Bone marrow (tissue), 2 donors: ENCODE measurements at regions not wholly inside any gene's neighbourhood (a gene's known extent, or its start where the extent isn't known, plus 50 kb on each side); places are given as distances from the start of the nearest gene placed in this dataset.
"Not testable (repeated sequence)": the region's sequence is repeated elsewhere in the genome, so short reads cannot be mapped to it uniquely, and the experiment has no call there.

Experiments used
- DNase-seq, 2 donors: peaks; one replicate each; lab custom pipeline; 2025; lab: John Stamatoyannopoulos, UW

- no peak for DNase-seq
Measured at GRCh38 chr16:60810250-60810649, 1226.0 kb downstream of the CDH8 start.

DNA sequence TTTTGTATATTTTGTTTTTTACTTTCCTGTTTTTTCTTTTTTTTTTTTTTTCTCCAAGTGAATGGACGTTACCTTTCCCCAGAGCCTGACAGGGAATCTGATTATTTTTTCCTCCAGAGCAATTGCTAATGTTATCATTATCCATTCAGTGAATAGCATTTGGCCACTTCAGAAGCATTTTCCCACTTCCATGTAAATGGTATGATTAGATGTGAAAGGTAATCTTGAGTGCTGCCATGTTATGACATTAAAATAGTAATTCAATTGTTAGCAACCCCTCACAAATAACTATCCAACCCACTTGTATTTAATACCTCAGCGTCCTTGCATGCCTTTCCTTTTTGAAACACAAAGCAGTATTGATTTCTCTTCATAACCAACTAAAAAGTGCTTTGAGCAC lies 1243.8 kb downstream of the CDH8 start:
- no peak for DNase-seq

GRCh38 chr16:60788631-60789030 lies 1247.6 kb downstream of the CDH8 start:
- no peak for DNase-seq

- DNase-seq = no peak
Measured at GRCh38 chr16:60776281-60776680, 1260.0 kb downstream of the CDH8 start.

- DNase-seq = no peak
Measured at GRCh38 chr16:60771138-60771537, 1265.1 kb downstream of the CDH8 start.

DNA sequence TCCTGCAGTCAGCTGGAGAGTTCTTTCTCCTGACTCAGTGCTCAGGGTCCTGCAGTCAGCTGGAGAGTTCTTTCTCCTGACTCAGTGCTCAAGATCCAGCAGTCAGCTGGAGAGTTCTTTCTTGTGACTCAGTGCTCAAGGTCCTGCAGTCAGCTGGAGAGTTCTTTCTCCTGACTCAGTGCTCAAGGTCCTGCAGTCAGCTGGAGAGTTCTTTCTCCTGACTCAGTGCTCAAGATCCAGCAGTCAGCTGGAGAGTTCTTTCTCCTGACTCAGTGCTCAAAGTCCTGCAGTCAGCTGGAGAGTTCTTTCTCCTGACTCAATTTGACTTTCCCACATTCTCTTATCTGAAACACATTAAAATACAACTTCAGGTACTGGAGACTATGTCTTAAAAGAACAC lies 1265.9 kb downstream of the CDH8 start:
- DNase-seq = not testable (repeated sequence)

DNA sequence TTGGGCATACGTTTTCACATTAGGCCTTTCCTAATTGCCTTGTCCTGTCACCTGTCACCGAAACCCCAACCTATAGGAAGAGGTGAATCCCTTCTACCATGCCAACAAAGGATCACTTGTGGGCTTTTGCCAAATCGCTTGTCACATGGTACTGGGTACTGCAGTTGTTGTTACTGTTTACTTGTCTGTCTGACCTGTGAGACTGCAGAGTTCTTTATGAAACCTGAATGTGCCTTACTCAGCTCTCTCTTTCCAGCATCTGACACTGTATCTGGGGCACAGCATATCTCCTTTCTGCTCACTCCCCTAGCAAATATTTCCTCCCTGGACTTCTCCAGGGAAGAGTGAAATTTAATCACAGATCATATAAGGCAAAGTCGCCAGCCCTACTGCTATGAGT lies 1272.4 kb downstream of the CDH8 start:
- no peak for DNase-seq

DNA sequence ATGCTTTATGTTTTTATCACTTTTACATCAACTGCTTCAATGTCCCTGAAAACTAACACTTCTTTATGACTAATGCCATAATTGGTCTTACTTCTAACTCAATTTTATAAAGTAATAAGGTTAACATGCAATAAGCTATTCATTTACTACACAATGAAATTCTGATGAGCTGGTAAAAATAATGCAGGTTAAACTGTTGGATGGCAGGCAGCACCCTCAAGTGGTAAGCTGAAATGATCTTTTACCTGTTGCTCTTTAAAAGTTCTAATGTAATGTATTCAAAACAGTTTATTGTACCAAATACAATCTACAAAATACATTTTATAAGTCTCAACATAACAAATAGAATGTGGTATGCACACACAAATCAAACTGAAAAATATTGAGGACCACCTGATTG lies 1280.3 kb downstream of the CDH8 start:
- no peak for DNase-seq

DNA sequence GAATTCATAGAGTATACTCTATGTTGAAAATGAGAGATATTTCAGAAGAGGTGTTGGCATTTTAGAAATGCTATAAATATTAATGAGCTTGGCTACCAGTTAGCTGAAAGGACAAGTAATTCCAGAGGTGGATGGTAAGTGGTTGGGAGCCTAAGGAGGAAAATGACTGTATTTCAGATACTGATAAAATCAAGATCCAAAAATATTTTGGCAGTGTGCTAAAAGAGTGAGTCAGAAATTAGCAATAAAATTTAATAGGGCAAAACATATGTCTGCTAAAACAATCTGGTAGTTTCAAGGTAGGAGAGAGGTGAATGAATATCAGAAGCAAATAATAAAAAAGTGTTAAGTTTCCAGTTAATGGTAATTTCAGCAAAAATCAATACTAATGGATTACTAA lies 1287.9 kb downstream of the CDH8 start:
- no peak for DNase-seq

DNA sequence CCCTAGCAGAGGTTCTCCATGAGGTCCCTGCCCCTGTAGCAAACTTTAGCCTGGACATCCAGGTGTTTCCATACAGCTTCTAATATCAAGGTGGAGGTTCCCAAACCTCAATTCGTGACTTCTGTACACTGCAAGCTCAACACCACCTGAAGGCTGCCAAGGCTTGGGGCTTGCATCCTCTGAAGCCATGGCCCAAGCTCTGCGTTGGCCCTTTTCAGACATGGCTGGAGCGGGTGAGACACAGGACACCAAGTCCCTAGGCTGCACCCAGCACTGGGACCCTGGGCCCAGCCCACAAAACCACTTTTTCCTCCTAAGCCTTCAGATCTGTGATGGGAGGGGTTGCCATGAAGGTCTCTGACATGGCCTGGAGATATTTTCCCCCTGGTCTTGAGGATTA lies 1292.0 kb downstream of the CDH8 start:
- DNase-seq = no peak

DNA sequence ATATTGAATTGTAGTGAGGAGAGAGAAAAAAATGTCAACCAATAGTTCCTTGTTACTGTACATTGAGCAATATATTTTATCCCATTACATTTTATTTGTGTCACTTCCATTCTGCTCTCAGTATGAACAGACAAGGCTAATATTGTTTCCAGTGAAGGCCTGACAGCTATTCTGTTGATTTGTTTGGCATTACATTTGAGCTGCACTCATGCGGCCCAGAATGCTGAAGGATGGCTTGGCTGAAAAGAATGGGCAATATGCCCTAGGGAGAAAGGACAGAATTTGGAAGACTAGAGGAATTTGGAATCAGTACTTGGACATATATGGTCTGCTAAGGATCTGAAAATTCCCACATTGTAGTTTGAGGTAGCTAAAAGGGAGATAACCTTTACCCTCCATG lies 1294.4 kb downstream of the CDH8 start:
- DNase-seq = no peak

DNA sequence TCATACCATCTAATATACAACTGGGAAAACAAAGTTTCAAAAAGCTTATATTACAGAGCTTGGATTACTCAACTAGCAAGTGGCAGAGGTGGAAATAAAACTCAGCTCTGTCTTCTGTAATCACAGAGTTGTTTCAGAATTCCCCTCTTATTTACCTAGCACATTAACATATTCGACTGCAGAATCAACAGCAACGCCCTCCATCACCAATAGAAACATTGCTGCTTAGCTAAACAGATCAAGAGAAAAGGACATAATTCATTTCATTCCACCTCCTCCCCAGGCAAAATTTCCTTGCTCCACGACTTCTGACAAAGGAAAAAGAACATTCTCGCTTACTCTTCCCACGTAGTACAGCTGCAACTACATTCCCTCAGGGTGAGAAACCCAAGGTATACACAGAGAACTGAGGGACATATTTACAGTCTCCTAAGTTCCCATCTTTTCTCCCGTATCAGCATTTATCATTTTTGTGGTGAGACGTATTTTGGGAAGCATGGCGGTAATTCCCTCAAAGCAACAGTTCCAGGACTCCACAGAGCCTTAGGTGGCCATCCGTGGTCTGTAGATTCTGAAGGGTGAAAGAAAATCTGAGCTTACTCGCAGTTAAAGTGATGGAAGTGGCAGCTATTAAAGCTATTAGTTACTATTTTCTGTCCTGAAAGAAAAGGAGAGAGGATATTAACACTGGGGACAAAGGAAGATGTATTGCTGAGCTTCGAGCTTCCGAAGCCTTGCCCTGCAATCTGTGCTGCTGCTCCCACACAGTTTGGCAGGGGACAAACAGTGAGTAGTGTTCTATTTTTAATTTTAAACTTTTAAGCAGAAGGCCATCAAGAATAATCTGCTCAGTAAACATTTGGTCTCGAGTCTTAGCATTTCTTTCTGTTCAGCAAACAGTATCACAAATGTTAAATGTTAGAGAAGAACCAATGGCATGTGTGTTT lies 1296.2 kb downstream of the CDH8 start:
- no peak for DNase-seq

DNA sequence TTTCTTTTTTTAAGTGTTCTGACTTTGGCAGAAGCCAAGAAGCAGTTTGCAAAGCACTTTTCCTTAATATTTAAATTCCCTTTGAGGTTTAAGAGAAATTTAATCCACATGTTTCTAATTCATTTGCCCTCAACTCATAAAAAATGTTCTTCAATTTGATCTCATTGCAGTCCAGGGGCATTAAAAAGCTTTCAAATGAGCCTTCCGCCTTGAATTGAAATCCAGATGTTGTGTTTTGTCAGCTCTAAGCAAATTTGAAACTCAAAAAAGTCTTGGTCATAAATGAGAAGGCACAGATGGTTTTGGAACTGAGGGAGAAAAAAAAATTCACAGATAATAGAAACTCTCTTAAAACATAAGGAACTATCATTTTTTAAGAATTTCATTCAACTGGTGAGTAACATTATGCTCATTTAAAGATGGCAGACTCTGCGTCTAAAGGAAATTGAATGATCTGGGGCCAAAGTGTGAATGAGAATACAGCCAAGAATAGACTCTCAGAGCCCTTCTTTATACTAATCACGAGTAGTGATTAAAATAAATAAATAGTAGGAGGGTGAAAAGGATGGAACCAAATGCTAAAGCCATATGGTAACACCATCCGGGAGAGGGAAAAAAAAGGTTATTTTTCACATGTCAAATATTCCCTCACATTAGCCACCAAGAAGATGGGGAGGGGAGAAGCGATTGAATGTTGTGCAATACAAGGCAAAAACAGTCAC lies 1304.7 kb downstream of the CDH8 start:
- no peak for DNase-seq

- no peak for DNase-seq
Measured at GRCh38 chr16:60729051-60729450, 1307.2 kb downstream of the CDH8 start.

GRCh38 chr16:60727851-60728250 lies 1308.4 kb downstream of the CDH8 start:
- no peak for DNase-seq

GRCh38 chr16:60720060-60720459 lies 1316.2 kb downstream of the CDH8 start:
- no peak for DNase-seq

- DNase-seq = no peak
Measured at GRCh38 chr16:60717808-60718207, 1318.4 kb downstream of the CDH8 start.

DNA sequence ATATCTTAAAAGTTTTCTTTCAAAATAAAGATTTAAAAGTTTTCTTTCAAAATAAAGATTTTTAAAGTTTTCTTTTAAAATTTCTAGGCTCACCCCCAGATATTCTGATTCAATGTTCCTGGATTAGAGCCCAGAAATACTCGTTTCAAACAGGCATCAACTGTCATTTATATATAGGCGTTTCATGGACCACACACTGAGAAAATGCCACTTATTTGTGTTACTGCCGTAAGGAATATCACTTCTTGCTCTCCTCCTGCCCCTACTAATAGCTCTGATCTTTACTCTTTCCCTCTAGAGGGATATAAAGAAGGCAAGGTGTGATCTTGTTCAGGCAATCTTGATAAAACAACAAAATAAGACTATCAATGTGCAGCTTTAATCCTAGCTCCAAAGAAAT lies 1324.1 kb downstream of the CDH8 start:
- DNase-seq = no peak

GRCh38 chr16:60704726-60705125 lies 1331.5 kb downstream of the CDH8 start:
- no peak for DNase-seq

DNA sequence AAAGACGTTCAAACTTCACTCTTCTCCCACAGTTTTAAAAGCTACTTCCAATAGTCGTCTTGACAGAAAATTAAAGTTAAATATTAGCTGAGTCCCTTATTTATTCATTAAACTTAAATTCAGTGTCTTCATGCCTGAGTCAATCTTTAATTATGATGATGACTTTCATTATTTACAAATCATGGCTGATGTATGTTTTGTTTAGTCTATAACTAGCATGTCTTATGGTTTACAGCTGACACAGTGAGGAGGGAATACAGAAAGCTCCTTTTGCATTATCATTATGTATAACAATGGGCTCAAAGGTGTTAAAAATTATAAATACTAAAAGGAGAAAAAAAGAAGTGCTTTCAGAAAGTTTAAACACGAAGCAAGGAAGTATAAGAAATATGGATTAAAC lies 1333.1 kb downstream of the CDH8 start:
- no peak for DNase-seq

- DNase-seq = no peak
Measured at GRCh38 chr16:60686824-60687223, 1349.4 kb downstream of the CDH8 start.

DNA sequence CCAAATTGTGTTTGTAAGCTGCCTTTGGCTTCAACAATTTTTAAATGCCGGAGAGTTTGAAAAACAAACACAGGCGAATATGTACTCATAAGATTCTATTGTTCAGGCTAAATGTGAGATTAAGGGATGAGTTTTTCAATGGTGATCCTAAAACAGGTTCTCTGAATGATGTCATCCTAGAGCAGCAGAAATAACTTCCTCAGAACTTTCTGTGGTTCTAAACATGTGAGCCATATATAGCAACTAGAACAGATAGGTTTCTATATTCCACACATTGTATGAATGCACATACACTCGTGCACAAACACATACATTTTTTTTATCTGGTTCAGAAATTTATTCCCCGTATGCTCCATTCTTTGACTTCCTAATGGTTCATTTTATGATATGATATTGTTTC lies 1352.2 kb downstream of the CDH8 start:
- no peak for DNase-seq

DNA sequence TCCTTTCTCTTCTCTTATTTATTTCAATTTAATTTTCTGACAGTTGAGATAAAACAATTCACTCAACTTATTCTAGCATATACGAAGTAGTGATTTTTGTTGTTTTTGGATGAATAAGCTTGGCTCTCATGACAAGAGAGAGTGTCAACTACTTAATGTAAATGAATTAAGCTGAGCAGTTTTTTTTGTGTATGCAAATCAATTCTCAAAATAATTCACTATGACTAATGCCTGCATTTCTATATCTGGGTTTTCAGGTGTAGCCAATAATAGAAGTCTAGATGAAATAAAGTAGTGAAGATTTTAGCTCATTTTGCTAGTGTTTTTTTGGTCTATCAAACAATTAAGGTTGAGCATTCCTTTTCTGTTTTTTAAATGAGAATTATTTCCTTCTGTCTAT lies 1354.0 kb downstream of the CDH8 start:
- no peak for DNase-seq
